ENCODE measurements at regions not wholly inside any gene's neighbourhood (a gene's known extent, or its start where the extent isn't known, plus 50 kb on each side); places are given as distances from the start of the nearest gene placed in this dataset.

DNA sequence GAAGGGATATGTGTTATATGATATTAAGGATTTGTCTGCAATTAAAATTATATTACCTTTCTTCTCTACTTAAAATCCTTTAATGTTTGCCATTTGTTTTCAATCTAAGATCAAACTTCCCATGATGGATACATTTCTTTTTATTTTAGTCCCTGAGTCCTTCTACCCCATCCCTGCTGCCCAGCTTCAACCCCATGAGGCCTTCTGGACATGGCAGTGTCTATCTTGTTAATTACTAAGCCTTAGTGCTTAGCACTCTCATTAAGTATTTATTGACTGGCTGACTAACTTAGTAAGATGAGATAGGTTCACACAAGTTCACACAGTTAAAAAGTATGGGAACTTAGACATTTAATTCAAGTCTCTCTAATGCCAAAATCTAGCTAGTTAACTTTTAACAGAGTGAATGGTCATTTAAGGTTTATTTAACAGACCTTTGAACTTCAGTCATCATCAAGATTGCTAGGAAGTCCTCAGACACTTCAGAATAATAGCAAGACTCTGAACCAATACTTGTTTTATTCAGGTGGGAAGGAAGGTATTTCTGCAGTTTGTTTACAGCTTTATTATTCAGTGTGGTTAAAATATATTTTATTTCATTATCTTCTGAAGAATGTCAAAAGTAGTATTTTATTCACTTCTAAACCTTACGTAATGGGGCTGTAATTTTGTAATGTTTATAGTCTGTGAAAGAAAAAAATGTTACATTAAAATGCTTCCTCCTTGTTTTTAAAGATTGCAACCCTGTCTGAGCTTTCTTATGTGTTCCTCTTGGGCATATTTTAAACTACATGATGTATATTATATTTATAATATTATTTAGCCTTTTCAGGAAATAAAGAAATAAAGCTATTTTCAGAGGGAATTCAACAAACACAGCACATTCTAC lies 848.9 kb downstream of the REEP3 start:
- no peak overlapping the region for H3K4me3 Mint-ChIP-seq
- H3K9me3 Mint-ChIP-seq, result peaks cover 4 to 10% of the 10 kb centered on the region in 2 donors
- H3K27ac Mint-ChIP-seq, result no peak overlapping the region
- peaks cover 4% of the 10 kb centered on the region for H3K9me3 ChIP-seq (ENCODE audit: control insufficient read depth, insufficient read depth, low read length)
- intact Hi-C loops (cut with micrococcal nuclease), result no loop called here
- no peaks in the 10 kb centered on the region for H3K4me1 ChIP-seq (ENCODE audit: control insufficient read depth, insufficient read depth, low read length)
- H3K27me3 ChIP-seq (ENCODE audit: control insufficient read depth, insufficient read depth, low read length), result no peaks in the 10 kb centered on the region
- no peaks in the 10 kb centered on the region for H3K36me3 ChIP-seq (ENCODE audit: control insufficient read depth, insufficient read depth, low read length)
- DNase-seq, result no peak
- H3K4me1 Mint-ChIP-seq, result no peaks in the 10 kb centered on the region
- ATAC-seq, result no peak
- no CpG with 5 or more reads among the region's 1 CpG for whole genome bisulfite sequencing (ENCODE audit: insufficient coverage)
- no peak overlapping the region for H3K27ac ChIP-seq (ENCODE audit: low read length)
- no peak overlapping the region for H3K4me3 ChIP-seq (ENCODE audit: low read length)
- no peaks in the 10 kb centered on the region for H3K36me3 Mint-ChIP-seq
- TF ChIP-seq, protein P1, sequence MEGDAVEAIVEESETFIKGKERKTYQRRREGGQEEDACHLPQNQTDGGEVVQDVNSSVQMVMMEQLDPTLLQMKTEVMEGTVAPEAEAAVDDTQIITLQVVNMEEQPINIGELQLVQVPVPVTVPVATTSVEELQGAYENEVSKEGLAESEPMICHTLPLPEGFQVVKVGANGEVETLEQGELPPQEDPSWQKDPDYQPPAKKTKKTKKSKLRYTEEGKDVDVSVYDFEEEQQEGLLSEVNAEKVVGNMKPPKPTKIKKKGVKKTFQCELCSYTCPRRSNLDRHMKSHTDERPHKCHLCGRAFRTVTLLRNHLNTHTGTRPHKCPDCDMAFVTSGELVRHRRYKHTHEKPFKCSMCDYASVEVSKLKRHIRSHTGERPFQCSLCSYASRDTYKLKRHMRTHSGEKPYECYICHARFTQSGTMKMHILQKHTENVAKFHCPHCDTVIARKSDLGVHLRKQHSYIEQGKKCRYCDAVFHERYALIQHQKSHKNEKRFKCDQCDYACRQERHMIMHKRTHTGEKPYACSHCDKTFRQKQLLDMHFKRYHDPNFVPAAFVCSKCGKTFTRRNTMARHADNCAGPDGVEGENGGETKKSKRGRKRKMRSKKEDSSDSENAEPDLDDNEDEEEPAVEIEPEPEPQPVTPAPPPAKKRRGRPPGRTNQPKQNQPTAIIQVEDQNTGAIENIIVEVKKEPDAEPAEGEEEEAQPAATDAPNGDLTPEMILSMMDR (IDR thresholded peaks at IDR 0.05), result no peak
- H3K27me3 Mint-ChIP-seq (ENCODE audit: low read depth in 2 of 2), result no peaks in the 10 kb centered on the region

DNA sequence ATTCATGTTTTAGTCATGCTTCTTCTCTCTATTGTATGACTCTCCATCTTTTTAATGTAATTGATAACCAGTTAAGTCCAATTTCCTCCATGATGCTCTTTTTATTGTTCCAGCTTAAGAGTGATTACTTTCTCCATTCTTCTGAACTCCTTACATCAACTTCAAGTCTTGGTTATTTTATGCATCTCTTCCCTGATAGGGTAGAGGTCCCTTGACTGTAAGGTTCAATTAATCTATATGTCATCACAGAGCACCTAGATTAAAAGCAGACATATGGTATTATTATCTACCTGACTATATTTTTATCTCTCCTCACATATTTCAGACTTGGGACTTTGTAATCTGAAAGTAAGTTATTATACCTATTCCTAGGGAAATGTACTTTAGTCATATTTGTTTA lies 853.1 kb downstream of the REEP3 start:
- DNase-seq, result no peak
- Histone ChIP-seq H3K4me3 (ENCODE audit: low read length) (no peak overlapping the region), H3K9me3 (ENCODE audit: control insufficient read depth, insufficient read depth, low read length) (peaks cover 6% of the 10 kb centered on the region), H3K27me3 (ENCODE audit: control insufficient read depth, insufficient read depth, low read length) (no peaks in the 10 kb centered on the region), H3K27ac (ENCODE audit: low read length) (no peak overlapping the region), H3K36me3 (ENCODE audit: control insufficient read depth, insufficient read depth, low read length) (no peaks in the 10 kb centered on the region), H3K4me1 (ENCODE audit: control insufficient read depth, insufficient read depth, low read length) (no peaks in the 10 kb centered on the region)
- ATAC-seq, result no peak
- no peak overlapping the region for H3K27ac Mint-ChIP-seq
- peaks cover 6 to 10% of the 10 kb centered on the region in 2 donors for H3K9me3 Mint-ChIP-seq
- no peak overlapping the region for H3K4me3 Mint-ChIP-seq
- TF ChIP-seq, protein P1 (IDR thresholded peaks at IDR 0.05), result no peak
- no peaks in the 10 kb centered on the region for H3K36me3 Mint-ChIP-seq
- no peaks in the 10 kb centered on the region for H3K4me1 Mint-ChIP-seq
- intact Hi-C loops (cut with micrococcal nuclease), result no loop called here
- no peaks in the 10 kb centered on the region for H3K27me3 Mint-ChIP-seq (ENCODE audit: low read depth in 2 of 2)

DNA sequence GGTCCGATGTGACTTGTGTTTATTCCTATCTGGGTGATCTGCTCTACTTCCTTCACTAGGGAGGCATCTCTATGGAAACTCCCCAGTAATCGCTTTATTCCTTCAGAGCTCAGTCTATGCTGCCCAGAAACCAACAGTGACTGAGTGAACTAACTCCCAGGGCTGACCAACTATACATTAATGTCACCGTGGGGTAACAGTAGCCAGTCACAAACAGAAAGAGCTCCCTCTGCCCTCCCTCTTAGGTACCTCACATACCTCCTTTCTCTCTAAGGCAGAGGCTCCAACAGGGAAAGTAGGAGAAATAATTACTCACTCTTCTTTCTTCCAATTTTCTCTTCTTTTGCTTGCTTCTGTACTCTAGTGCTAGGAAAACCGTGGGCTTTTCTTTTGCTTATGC lies 855.0 kb downstream of the REEP3 start:
- no peak for ATAC-seq
- H3K4me3 Mint-ChIP-seq, result no peak overlapping the region

More for the DNA sequence above, 855.0 kb downstream of the REEP3 start:
- DNase-seq, result no peak
- WGBS (ENCODE audit: insufficient coverage), result 57% methylated on average over 4 of the region's 4 CpGs
- Histone ChIP-seq H3K27ac (ENCODE audit: low read length) (no peak overlapping the region), H3K9me3 (ENCODE audit: control insufficient read depth, insufficient read depth, low read length) (peaks cover 6% of the 10 kb centered on the region), H3K4me1 (ENCODE audit: control insufficient read depth, insufficient read depth, low read length) (no peaks in the 10 kb centered on the region), H3K4me3 (ENCODE audit: low read length) (no peak overlapping the region), H3K27me3 (ENCODE audit: control insufficient read depth, insufficient read depth, low read length) (no peaks in the 10 kb centered on the region), H3K36me3 (ENCODE audit: control insufficient read depth, insufficient read depth, low read length) (no peaks in the 10 kb centered on the region)
- Mint-ChIP-seq H3K27me3 (ENCODE audit: low read depth in 2 of 2) (no peaks in the 10 kb centered on the region), H3K9me3 (peaks cover 6 to 13% of the 10 kb centered on the region in 2 donors), H3K4me1 (no peaks in the 10 kb centered on the region), H3K36me3 (no peaks in the 10 kb centered on the region), H3K27ac (no peak overlapping the region)
- intact Hi-C loops (cut with micrococcal nuclease), result no loop called here
- TF ChIP-seq, protein P1 (IDR thresholded peaks at IDR 0.05), result no peak

Data from natural killer cell (primary cell).